NCI-H524 (cell line): ENCODE measurements at regions not wholly inside any gene's neighbourhood (a gene's known extent, or its start where the extent isn't known, plus 50 kb on each side); places are given as distances from the start of the nearest gene placed in this dataset.

Experiments used
- DNase-seq, 2 experiments: peaks; one replicate each; lab custom pipeline; 2025; lab: John Stamatoyannopoulos, UW

DNA sequence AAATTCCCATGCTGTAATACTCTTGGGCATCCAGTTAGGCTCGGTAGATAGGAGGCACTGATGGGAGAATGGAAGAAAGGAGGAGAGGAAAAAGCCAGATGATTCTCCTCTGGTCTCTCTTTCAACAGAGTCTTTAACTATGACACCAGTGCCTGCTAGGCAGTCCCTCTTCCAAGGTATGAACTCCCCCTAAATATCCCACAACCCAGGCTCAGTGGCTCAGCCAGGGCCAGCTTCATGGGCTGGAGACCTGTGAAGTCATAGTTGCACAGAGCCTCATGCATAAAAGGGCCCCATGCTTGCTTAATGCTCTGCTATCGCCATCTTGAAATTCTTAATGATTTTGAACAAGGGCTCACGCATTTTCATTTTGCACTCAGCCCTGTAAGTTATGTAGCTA lies 869.2 kb upstream of the GCFC2 start:
- no peak for DNase-seq

DNA sequence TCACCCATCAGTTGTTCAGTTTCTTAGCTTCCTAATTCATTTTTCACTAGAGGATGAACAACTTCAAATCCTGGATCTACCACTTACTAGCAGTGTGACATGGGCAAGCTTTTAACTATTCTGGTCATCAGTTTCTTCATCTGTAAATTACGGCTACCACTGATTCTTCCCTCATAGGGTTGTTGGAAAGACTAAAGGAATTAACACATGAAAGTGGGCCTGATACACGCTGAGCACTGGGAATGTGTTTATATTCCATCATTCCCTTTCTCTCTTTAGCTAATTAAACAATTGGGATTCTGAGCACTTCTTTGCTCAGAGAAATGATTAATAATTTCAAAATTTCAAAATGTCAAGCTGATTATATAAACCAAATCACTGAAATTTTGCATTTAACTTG lies 862.3 kb upstream of the GCFC2 start:
- no peak for DNase-seq

DNA sequence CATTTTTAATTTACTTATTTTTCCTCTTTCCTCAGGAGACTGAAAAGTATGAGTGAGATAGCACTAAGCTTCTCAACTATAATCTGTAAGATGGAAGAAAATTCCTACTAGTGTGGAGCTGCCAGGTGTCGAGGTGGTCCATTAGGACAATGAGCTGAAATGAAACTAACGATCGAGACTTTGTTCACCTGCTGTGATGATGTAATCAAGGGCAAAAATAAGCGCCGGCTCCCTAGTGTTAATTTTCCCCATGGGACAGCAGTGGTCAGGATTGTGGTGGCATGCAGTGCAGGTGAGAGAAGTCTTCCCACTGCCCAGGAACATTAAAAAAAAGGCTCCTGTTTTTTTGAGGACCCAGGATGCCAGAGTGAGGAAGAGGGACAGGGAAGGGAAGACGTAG lies 859.1 kb upstream of the GCFC2 start:
- DNase-seq, result no peak

- no peak for DNase-seq
Observed at GRCh38 chr2:76567478-76567877, 856.8 kb upstream of the GCFC2 start.

DNA sequence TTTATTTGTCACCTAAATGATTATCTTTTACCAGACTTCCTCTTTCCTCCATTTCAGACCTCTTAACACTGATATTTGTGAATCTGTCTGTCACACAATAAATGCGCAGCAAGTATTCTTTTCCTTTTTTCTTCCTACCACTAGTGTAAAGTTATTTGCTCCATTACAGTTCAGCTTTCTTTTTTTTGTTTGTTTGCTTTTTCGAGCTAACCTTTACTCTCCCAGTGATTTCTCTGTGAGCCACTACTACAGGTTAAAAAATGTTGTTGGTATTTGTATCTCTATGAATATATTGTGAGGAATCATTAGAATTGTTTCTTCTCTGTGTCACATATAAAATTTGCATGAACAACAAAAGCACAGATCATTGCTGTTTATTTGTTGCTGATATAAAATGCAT lies 854.0 kb upstream of the GCFC2 start:
- no peak for DNase-seq

DNA sequence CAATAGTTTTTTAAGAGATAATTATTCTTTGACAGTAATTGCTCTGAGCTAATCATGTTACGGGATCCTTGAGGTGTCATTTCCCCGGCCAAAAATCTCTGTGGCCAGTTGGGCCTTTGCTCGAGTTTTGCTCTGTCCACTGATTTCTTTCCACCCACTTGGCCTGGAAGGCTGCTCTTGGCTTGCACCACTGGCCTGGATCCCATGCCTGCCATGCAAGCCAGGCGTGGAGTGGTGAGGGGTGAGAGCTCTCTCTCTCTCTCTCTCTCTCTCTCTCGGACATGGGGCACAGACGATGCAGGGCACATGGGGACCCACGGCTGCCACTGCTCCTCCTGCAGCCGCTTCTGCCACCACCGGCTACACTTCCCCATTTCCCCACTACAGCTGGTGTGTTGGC lies 853.0 kb upstream of the GCFC2 start:
- DNase-seq, result no peak

- DNase-seq, result no peak
Observed at GRCh38 chr2:76558157-76558556, 847.4 kb upstream of the GCFC2 start.

DNA sequence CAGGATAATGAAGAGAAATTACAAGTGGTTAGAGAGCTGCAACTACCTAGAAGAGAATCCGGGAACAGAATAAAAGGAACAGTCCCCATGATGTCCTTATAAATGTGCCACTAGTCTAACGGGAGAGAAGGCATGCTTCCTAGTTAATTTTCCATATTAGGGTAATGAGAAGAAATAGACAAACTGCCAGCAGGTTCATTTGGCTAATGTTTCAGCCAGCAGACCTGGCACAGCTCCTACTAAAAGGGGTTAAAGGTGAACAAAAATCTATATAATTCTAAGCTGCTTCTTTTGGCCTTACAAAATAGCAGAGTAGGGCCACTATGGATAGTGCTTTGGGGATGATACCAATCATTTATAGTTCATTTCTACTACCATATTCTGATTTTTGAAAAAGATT lies 845.3 kb upstream of the GCFC2 start:
- DNase-seq, result no peak

DNA sequence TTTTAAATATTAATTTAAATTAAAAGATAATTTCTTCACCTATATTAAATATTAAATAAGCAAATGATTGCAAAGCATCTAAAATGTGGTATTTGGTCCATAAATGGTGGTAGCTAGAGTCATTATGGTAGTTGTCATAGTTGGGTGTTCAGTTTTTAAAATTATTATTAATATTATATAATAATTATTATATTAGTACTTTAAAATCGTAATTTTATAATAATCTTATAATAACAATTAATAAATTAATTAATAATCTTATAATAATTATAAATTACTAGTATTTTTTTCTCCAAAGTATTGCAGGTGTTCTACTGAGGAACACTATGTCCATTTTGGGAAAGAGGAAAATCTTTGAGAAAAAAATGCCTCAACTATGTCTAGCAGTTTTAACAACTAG lies 835.5 kb upstream of the GCFC2 start:
- no peak for DNase-seq

GRCh38 chr2:76544901-76545300 lies 834.2 kb upstream of the GCFC2 start:
- no peak for DNase-seq

DNA sequence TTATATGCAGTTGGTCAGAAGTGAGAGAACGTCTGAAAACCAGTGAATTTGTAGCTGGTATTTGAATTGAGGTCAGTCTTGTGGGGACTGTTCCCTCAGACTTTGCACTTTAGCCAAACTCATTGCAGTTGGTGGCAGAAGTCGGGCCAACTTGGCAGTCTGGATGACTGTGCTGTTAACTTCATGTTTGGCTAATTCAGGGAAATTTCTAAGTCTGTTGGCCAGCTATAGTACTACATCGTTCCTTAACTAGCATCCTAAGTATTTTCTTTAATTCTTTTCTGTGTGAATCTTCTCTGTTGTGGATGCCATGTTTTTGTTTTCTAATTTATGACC lies 806.8 kb upstream of the GCFC2 start:
- DNase-seq, result no peak

- no peak for DNase-seq
Observed at GRCh38 chr2:76516861-76517573, 806.3 kb upstream of the GCFC2 start.

DNA sequence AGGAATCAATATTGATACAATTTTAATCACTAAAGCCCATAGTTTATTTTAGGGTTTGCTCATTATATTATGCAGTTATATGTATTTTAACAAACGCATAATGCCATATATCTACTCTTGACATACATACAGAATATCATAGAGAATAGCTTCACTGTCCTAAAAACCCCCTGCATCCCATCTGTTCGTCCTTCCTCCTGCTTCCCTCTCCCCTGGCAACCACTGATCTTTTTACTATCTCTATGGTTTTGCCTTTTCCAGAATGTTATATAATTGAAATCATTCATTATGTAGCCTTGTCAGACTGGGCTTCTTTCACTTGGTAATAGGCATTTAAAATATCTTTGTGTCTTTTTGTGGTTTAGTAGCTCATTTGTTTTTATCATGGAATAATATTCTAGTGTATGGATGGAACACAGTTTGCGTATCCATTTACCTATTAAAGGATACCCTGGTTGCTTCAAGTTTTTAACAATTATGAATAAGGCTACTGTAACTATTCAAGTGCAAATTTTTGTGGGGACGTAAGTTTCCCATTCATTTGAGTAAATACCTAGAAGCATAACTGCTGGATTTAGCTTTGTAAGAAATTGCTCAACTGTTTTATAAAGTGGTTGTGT lies 801.6 kb upstream of the GCFC2 start:
- DNase-seq, result no peak

GRCh38 chr2:76506538-76506937 lies 795.8 kb upstream of the GCFC2 start:
- no peak for DNase-seq

- DNase-seq, result no peak
Observed at GRCh38 chr2:76501641-76502040, 790.9 kb upstream of the GCFC2 start.

GRCh38 chr2:76498360-76498759 lies 787.6 kb upstream of the GCFC2 start:
- no peak for DNase-seq

DNA sequence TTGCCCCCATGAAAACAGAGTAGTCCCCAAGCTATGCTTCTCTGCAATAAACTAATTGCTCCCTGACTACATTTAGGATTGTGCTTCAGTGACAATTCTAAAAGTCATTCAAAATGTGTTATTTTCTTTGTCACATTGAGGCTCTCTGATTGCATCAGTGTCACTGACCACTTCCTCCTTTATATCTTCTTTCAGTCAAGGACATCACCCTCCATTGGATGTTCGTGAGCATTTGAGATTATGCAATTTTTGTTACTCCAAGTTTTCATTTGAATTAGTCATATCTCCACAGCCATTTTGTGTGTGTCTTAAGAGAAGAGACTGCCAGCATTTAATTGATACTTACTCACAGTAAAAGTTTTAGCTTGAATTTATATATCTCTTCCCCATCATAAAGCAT lies 780.8 kb upstream of the GCFC2 start:
- DNase-seq, result no peak

DNA sequence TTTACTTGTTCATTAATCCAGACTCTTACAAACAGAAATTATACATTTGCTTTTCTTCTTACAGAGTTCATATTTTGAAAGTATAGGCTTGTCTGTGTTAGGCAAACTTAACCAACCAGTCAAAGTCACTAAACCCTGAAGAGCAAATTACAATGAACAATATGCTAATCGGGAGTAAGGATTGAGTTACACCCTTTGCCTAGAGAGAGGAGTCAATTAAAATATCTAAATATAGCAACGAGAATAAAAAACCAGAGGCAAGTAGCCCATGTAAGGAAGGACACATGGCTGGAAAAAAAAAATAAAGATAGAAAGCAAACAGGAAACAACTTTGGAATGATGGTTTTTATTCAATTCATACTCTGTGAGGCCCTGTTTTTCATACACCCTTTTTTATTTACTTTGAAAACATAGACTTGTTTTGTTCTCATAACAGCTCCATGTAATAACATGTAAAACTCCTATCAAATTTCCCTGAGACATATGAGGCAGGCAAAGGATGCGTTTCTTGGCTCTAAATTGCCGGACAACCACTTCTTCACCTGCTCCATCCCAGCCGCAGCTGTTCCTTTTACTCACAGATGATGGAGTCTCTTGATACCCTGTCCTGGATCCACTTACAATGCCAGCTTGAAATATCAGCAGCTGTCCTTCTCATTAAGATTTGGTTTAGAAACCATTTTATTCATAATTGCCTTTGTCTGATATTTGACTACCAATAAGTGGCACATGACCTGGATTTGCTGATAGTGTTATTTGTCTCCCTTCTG lies 767.7 kb upstream of the GCFC2 start:
- DNase-seq, result peak; percentile 93 to 97

GRCh38 chr2:76472946-76473345 lies 762.2 kb upstream of the GCFC2 start:
- DNase-seq, result no peak

DNA sequence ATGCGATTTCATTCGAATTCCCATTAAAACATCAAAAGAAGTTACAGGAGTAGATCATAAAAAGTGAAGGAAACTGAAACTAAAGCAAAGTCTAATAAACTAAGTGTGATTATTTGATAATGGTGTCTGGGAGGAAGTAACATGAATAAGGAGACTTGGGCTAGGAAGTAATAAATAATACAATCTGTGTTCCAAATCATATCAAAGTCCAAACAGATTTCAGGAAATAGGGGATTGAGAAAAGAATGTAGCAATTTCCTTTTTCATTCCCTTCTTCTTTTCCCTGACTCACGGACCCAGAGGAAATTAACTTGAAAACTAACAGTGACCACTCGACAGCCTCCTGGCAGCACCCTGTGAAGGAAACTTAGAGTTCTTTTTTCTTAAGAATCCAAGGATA lies 758.4 kb upstream of the GCFC2 start:
- no peak for DNase-seq

DNA sequence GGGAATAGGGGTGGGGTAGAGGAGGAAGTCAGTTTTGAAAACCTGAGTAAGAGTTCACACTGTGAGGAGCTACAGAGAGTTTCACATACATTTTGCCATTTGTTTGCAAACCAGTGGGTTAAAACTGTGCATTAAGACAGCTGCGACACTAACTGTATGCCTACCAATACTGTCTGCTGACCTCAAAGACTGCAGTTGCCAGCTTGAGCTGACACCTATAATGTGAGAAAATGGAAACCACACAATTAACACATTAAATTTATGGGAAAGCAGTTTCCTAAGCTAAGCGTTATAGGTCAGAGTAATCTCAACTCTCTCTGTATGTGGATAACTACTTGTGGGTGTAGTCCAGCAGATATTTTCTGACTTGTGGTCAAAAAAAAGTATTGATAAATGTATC lies 756.6 kb upstream of the GCFC2 start:
- DNase-seq, result no peak

DNA sequence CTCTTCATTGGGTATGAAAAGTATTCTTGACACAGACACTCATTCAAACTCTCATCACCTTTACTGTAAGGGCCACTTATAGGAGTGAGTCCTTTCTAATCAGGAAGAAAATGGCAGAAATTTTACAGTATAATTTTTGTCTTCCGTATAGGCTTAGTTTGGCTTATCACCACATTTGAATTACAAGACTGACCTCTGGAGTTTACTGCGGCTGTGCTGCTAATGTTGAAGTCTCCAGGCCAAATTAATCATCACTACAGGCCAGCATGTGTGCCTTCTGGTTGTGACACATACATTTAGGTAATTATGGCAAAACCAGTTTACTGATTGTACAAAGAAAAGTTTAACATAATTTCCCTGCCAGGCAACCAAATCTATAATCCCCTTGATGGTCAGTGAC lies 753.6 kb upstream of the GCFC2 start:
- DNase-seq, result peak in 1 of 2 experiments; percentile 4

DNA sequence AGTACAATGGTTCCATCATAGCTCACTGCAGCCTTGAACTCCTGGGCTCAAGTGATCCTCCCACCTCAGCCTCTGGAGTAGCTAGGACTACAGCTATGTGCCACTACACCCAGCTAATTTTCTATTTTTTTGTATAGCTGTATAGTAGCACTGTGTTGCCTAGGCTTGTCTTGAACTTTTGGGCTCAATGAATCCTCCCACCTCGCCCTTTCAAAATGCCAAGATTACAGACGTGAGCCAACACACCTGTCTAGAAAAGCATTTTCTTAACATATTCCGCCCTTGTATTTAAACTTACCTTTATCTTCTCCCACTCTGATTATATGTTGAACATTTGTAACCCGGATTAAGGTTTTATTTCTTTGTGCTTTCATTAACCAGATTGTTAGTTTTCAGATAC lies 750.7 kb upstream of the GCFC2 start:
- DNase-seq, result no peak

- no peak for DNase-seq
Observed at GRCh38 chr2:76455910-76456309, 745.2 kb upstream of the GCFC2 start.
